HT-29 (cell line): ENCODE measurements at regions not wholly inside any gene's neighbourhood (a gene's known extent, or its start where the extent isn't known, plus 50 kb on each side); places are given as distances from the start of the nearest gene placed in this dataset.
"Not testable (repeated sequence)": the region's sequence is repeated elsewhere in the genome, so short reads cannot be mapped to it uniquely, and the experiment has no call there.

Source experiments
- DNase-seq: peaks from one replicate; pipeline ENCODE4 v3.0.0-alpha.2; 2015; ENCODE audit warnings: low spot score

GRCh38 chr3:34475851-34476250, 677.4 kb downstream of the PDCD6IP start:
- no peak for DNase-seq

- no peak for DNase-seq
These were observed 685.0 kb downstream of the PDCD6IP start for GRCh38 chr3:34483311-34483887.

- no peak for DNase-seq
These were observed 705.9 kb downstream of the PDCD6IP start for GRCh38 chr3:34504366-34504765.

- DNase-seq, result no peak
These were observed 706.3 kb downstream of the PDCD6IP start for GRCh38 chr3:34504775-34505174.

- DNase-seq, result no peak
These were observed 710.3 kb downstream of the PDCD6IP start for GRCh38 chr3:34508732-34509131.

- DNase-seq, result no peak
These were observed 713.5 kb downstream of the PDCD6IP start for GRCh38 chr3:34511891-34512290.

- not testable (repeated sequence) for DNase-seq
These were observed 720.6 kb downstream of the PDCD6IP start for GRCh38 chr3:34519008-34519407.

GRCh38 chr3:34531156-34531555, 732.7 kb downstream of the PDCD6IP start:
- DNase-seq, result no peak

- DNase-seq, result no peak
These were observed 735.0 kb downstream of the PDCD6IP start for GRCh38 chr3:34533451-34533850.

- no peak for DNase-seq
These were observed 735.6 kb downstream of the PDCD6IP start for GRCh38 chr3:34534013-34534412.

GRCh38 chr3:34544136-34544535, 745.7 kb downstream of the PDCD6IP start:
- DNase-seq, result no peak

GRCh38 chr3:34547297-34547920, 749.0 kb downstream of the PDCD6IP start:
- no peak for DNase-seq

GRCh38 chr3:34567266-34567665, 768.8 kb downstream of the PDCD6IP start:
- no peak for DNase-seq

- DNase-seq, result no peak
These were observed 770.3 kb downstream of the PDCD6IP start for GRCh38 chr3:34568766-34569165.

- no peak for DNase-seq
These were observed 771.0 kb downstream of the PDCD6IP start for GRCh38 chr3:34569437-34569836.

GRCh38 chr3:34570916-34571705, 772.7 kb downstream of the PDCD6IP start:
- DNase-seq, result no peak

GRCh38 chr3:34571714-34572113, 773.3 kb downstream of the PDCD6IP start:
- DNase-seq, result no peak

GRCh38 chr3:34575776-34576175, 777.3 kb downstream of the PDCD6IP start:
- no peak for DNase-seq

GRCh38 chr3:34582055-34582454, 783.6 kb downstream of the PDCD6IP start:
- DNase-seq, result no peak

GRCh38 chr3:34583451-34583850, 785.0 kb downstream of the PDCD6IP start:
- no peak for DNase-seq

GRCh38 chr3:34584971-34585370, 786.5 kb downstream of the PDCD6IP start:
- DNase-seq, result no peak

- no peak for DNase-seq
These were observed 801.2 kb downstream of the PDCD6IP start for GRCh38 chr3:34599595-34599994.

- DNase-seq, result no peak
These were observed 821.6 kb downstream of the PDCD6IP start for GRCh38 chr3:34619990-34620389.
